GM12892 (cell line): ENCODE measurements at regions not wholly inside any gene's neighbourhood (a gene's known extent, or its start where the extent isn't known, plus 50 kb on each side); places are given as distances from the start of the nearest gene placed in this dataset.

Experiments used
- POLR2A ChIP-seq: IDR thresholded peaks from 2 replicates; pipeline ENCODE4 v1.6.1; 2011; ENCODE audit warnings: low read depth, low read length, control low read depth
- TAF1 ChIP-seq: IDR thresholded peaks from 2 replicates; pipeline ENCODE4 v1.6.1; 2011; ENCODE audit warnings: low read depth, mild to moderate bottlenecking, control low read depth, low read length, borderline replicate concordance

GRCh38 chr16:66295213-66295612 lies 71.3 kb upstream of the CDH5 start:
- TF ChIP-seq POLR2A (no peak), TAF1 (no peak)
